SIG-M5 (cell line): ENCODE measurements at regions not wholly inside any gene's neighbourhood (a gene's known extent, or its start where the extent isn't known, plus 50 kb on each side); places are given as distances from the start of the nearest gene placed in this dataset.
"Not testable (repeated sequence)": the region's sequence is repeated elsewhere in the genome, so short reads cannot be mapped to it uniquely, and the experiment has no call there.

Source experiments
- DNase-seq: peaks from one replicate; lab custom pipeline; 2025; lab: John Stamatoyannopoulos, UW

- no peak for DNase-seq
Observed at GRCh38 chr14:34300882-34301734, 160.9 kb downstream of the SPTSSA start.

- DNase-seq = no peak
Observed at GRCh38 chr14:34300330-34300729, 161.7 kb downstream of the SPTSSA start.

GRCh38 chr14:34299360-34299759 is 162.7 kb downstream of the SPTSSA start:
- no peak for DNase-seq

GRCh38 chr14:34297786-34298520 is 164.1 kb downstream of the SPTSSA start:
- DNase-seq = no peak

GRCh38 chr14:34283590-34283989 is 178.4 kb downstream of the SPTSSA start:
- no peak for DNase-seq

GRCh38 chr14:34277191-34277590 is 184.8 kb downstream of the SPTSSA start:
- no peak for DNase-seq

- DNase-seq = no peak
Observed at GRCh38 chr14:34275530-34275929, 186.5 kb downstream of the SPTSSA start.

GRCh38 chr14:34275078-34275477 is 187.0 kb downstream of the SPTSSA start:
- DNase-seq = no peak

- not testable (repeated sequence) for DNase-seq
Observed at GRCh38 chr14:34273716-34274115, 188.3 kb downstream of the SPTSSA start.

- no peak for DNase-seq
Observed at GRCh38 chr14:34270361-34270760, 191.7 kb downstream of the SPTSSA start.

- no peak for DNase-seq
Observed at GRCh38 chr14:34266344-34266743, 195.7 kb downstream of the SPTSSA start.

GRCh38 chr14:34262127-34262910 is 199.7 kb downstream of the SPTSSA start:
- no peak for DNase-seq

- no peak for DNase-seq
Observed at GRCh38 chr14:34259996-34260395, 202.0 kb downstream of the SPTSSA start.

GRCh38 chr14:34258318-34258717 is 203.7 kb downstream of the SPTSSA start:
- DNase-seq = no peak

GRCh38 chr14:34257505-34257904 is 204.5 kb downstream of the SPTSSA start:
- DNase-seq = no peak

- DNase-seq = no peak
Observed at GRCh38 chr14:34256223-34256622, 205.8 kb downstream of the SPTSSA start.

- DNase-seq = no peak
Observed at GRCh38 chr14:34254571-34254970, 207.5 kb downstream of the SPTSSA start.

- DNase-seq = no peak
Observed at GRCh38 chr14:34254031-34254430, 208.0 kb downstream of the SPTSSA start.

- DNase-seq = no peak
Observed at GRCh38 chr14:34252227-34252626, 209.8 kb downstream of the SPTSSA start.

- DNase-seq = no peak
Observed at GRCh38 chr14:34251662-34252061, 210.4 kb downstream of the SPTSSA start.

- no peak for DNase-seq
Observed at GRCh38 chr14:34250959-34251358, 211.1 kb downstream of the SPTSSA start.

GRCh38 chr14:34247605-34248004 is 214.4 kb downstream of the SPTSSA start:
- no peak for DNase-seq
